ENCODE measurements at regions not wholly inside any gene's neighbourhood (a gene's known extent, or its start where the extent isn't known, plus 50 kb on each side); places are given as distances from the start of the nearest gene placed in this dataset.

- DNase-seq, result no peak
- H3K4me3 ChIP-seq (ENCODE audit: low read length in 3 of 3), result no peak overlapping the region
- no peaks in the 10 kb centered on the region for H3K9me3 ChIP-seq (ENCODE audit: control insufficient read depth in 2 of 3, insufficient read depth in 1 of 3, low read length in 3 of 3)
- H3K27me3 ChIP-seq (ENCODE audit: control insufficient read depth, insufficient read depth, low read length), result no peaks in the 10 kb centered on the region
- FAIRE-seq, result no peak
- intact Hi-C loops (cut with DNase I), result no loop called here
- no peak for TF ChIP-seq CTCF (IDR thresholded peaks at IDR 0.05; ENCODE audit: borderline replicate concordance, extremely low read depth, insufficient read depth)
- H3K9ac ChIP-seq (ENCODE audit: low read length in 3 of 3), result no peak overlapping the region
- H3K36me3 ChIP-seq (ENCODE audit: control insufficient read depth in 2 of 3, insufficient read depth in 3 of 3, low read length in 3 of 3), result no peaks in the 10 kb centered on the region
- no peak overlapping the region for H3K27ac ChIP-seq (ENCODE audit: low read depth in 2 of 2, low read length in 2 of 2)
- no peaks in the 10 kb centered on the region for H3K4me1 ChIP-seq (ENCODE audit: control insufficient read depth in 2 of 3, insufficient read depth in 2 of 3, low read depth in 1 of 3, low read length in 3 of 3)
Measured at GRCh38 chr13:77386046-77386445, 59.2 kb upstream of the MYCBP2 start.

- no peaks in the 10 kb centered on the region for H3K4me1 ChIP-seq (ENCODE audit: control insufficient read depth in 2 of 3, insufficient read depth in 2 of 3, low read depth in 1 of 3, low read length in 3 of 3)
Measured at GRCh38 chr13:77384999-77385398, 58.1 kb upstream of the MYCBP2 start.

GRCh38 chr13:77383097-77383496 is 56.2 kb upstream of the MYCBP2 start:
- H3K4me3 ChIP-seq (ENCODE audit: low read length in 3 of 3), result no peak overlapping the region
- H3K27ac ChIP-seq (ENCODE audit: low read depth in 2 of 2, low read length in 2 of 2), result no peak overlapping the region
- H3K9me3 ChIP-seq (ENCODE audit: control insufficient read depth in 2 of 3, insufficient read depth in 1 of 3, low read length in 3 of 3), result no peaks in the 10 kb centered on the region
- no peak for TF ChIP-seq CTCF (IDR thresholded peaks at IDR 0.05; ENCODE audit: borderline replicate concordance, extremely low read depth, insufficient read depth)
- H3K36me3 ChIP-seq (ENCODE audit: control insufficient read depth in 2 of 3, insufficient read depth in 3 of 3, low read length in 3 of 3), result no peaks in the 10 kb centered on the region
- intact Hi-C loops (cut with DNase I), result no loop called here
- DNase-seq (no peak), FAIRE-seq (no peak)
- H3K27me3 ChIP-seq (ENCODE audit: control insufficient read depth, insufficient read depth, low read length), result no peaks in the 10 kb centered on the region
- H3K9ac ChIP-seq (ENCODE audit: low read length in 3 of 3), result no peak overlapping the region
- no peaks in the 10 kb centered on the region for H3K4me1 ChIP-seq (ENCODE audit: control insufficient read depth in 2 of 3, insufficient read depth in 2 of 3, low read depth in 1 of 3, low read length in 3 of 3)

More at GRCh38 chr13:77384999-77385398, 58.1 kb upstream of the MYCBP2 start:
- H3K4me3 ChIP-seq (ENCODE audit: low read length in 3 of 3), result no peak overlapping the region
- H3K36me3 ChIP-seq (ENCODE audit: control insufficient read depth in 2 of 3, insufficient read depth in 3 of 3, low read length in 3 of 3), result no peaks in the 10 kb centered on the region
- H3K27me3 ChIP-seq (ENCODE audit: control insufficient read depth, insufficient read depth, low read length), result no peaks in the 10 kb centered on the region
- H3K9me3 ChIP-seq (ENCODE audit: control insufficient read depth in 2 of 3, insufficient read depth in 1 of 3, low read length in 3 of 3), result no peaks in the 10 kb centered on the region
- FAIRE-seq (no peak), DNase-seq (no peak)
- intact Hi-C loops (cut with DNase I), result no loop called here
- H3K9ac ChIP-seq (ENCODE audit: low read length in 3 of 3), result no peak overlapping the region
- no peak for TF ChIP-seq CTCF (IDR thresholded peaks at IDR 0.05; ENCODE audit: borderline replicate concordance, extremely low read depth, insufficient read depth)
- no peak overlapping the region for H3K27ac ChIP-seq (ENCODE audit: low read depth in 2 of 2, low read length in 2 of 2)

GRCh38 chr13:77381059-77381458 is 54.2 kb upstream of the MYCBP2 start:
- Histone ChIP-seq H3K27me3 (ENCODE audit: control insufficient read depth, insufficient read depth, low read length) (no peaks in the 10 kb centered on the region), H3K9me3 (ENCODE audit: control insufficient read depth in 2 of 3, insufficient read depth in 1 of 3, low read length in 3 of 3) (no peaks in the 10 kb centered on the region), H3K36me3 (ENCODE audit: control insufficient read depth in 2 of 3, insufficient read depth in 3 of 3, low read length in 3 of 3) (no peaks in the 10 kb centered on the region), H3K4me3 (ENCODE audit: low read length in 3 of 3) (no peak overlapping the region), H3K9ac (ENCODE audit: low read length in 3 of 3) (no peak overlapping the region), H3K27ac (ENCODE audit: low read depth in 2 of 2, low read length in 2 of 2) (no peak overlapping the region), H3K4me1 (ENCODE audit: control insufficient read depth in 2 of 3, insufficient read depth in 2 of 3, low read depth in 1 of 3, low read length in 3 of 3) (no peaks in the 10 kb centered on the region)
- no peak for TF ChIP-seq CTCF (IDR thresholded peaks at IDR 0.05; ENCODE audit: borderline replicate concordance, extremely low read depth, insufficient read depth)
- no peak for FAIRE-seq
- DNase-seq, result no peak
- intact Hi-C loops (cut with DNase I), result no loop called here

Measured in kidney (tissue), 13 donors.